WTC11 (cell line): ENCODE measurements at regions not wholly inside any gene's neighbourhood (a gene's known extent, or its start where the extent isn't known, plus 50 kb on each side); places are given as distances from the start of the nearest gene placed in this dataset.

ENCODE experiments used
- ATAC-seq: fragments of 200-7000 bp; cut with Tn5 transposase; 2 replicates; pipeline ENCODE4 v1.10.0; 2021; ENCODE audit warnings: mild to moderate bottlenecking, moderate library complexity
- CTCF ChIA-PET: fragments of 300-600 bp; sonication (Branson Sonifier 250); formaldehyde crosslinking; loops from one replicate; lab custom pipeline; 2021; ENCODE audit warnings: antibody characterized with exemption; lab: Charles Lee
- POLR2A ChIA-PET: fragments of 350-600 bp; sonication (Branson Sonifier 250); formaldehyde crosslinking; loops from one replicate; lab custom pipeline; 2021; ENCODE audit warnings: antibody characterized with exemption; lab: Charles Lee
- DNase-seq: peaks from one replicate; pipeline ENCODE4 v3.0.0; 2021; ENCODE audit warnings: low spot score
- H3K27ac Mint-ChIP-seq: 2 replicates; pipeline ENCODE4 v1.8.0; 2021; ENCODE audit warnings: mixed read lengths
- H3K27me3 Mint-ChIP-seq: 2 replicates; pipeline ENCODE4 v1.8.0; 2021; ENCODE audit warnings: low read depth, mild to moderate bottlenecking, moderate library complexity, mixed read lengths
- H3K36me3 Mint-ChIP-seq: 2 replicates; pipeline ENCODE4 v1.8.0; 2021; ENCODE audit warnings: mixed read lengths
- H3K4me1 Mint-ChIP-seq: 2 replicates; pipeline ENCODE4 v1.8.0; 2022; ENCODE audit warnings: mixed read lengths
- H3K4me3 Mint-ChIP-seq: 2 replicates; pipeline ENCODE4 v1.8.0; 2021; ENCODE audit warnings: mild to moderate bottlenecking, moderate library complexity, mixed read lengths
- H3K9me3 Mint-ChIP-seq: 2 replicates; pipeline ENCODE4 v1.8.0; 2021; ENCODE audit warnings: mixed read lengths
- CREM ChIP-seq: sonication (generic); formaldehyde crosslinking; IDR thresholded peaks from 2 replicates; pipeline ENCODE4 v1.8.1; 2022; ENCODE audit warnings: mild to moderate bottlenecking, missing genetic modification reagents, moderate library complexity
- E2F5 ChIP-seq: sonication (generic); formaldehyde crosslinking; IDR thresholded peaks from 2 replicates; pipeline ENCODE4 v1.8.1; 2022; ENCODE audit warnings: mild to moderate bottlenecking, moderate library complexity, missing genetic modification reagents
- ESRRA ChIP-seq: sonication (generic); formaldehyde crosslinking; IDR thresholded peaks from 2 replicates; pipeline ENCODE4 v1.8.1; 2022; ENCODE audit warnings: mild to moderate bottlenecking, missing genetic modification reagents, borderline replicate concordance
- KAT7 ChIP-seq: sonication (generic); formaldehyde crosslinking; IDR thresholded peaks from 2 replicates; pipeline ENCODE4 v1.8.1; 2023; ENCODE audit warnings: missing genetic modification reagents, mild to moderate bottlenecking, borderline replicate concordance
- MYBL2 ChIP-seq: sonication (generic); formaldehyde crosslinking; IDR thresholded peaks from 2 replicates; pipeline ENCODE4 v1.8.1; 2023; ENCODE audit warnings: mild to moderate bottlenecking, moderate library complexity, missing genetic modification reagents
- NR3C1 ChIP-seq: sonication (generic); formaldehyde crosslinking; conservative IDR thresholded peaks from 2 replicates; pipeline ENCODE4 v1.8.1; 2023; ENCODE audit warnings: low read depth, mild to moderate bottlenecking, missing genetic modification reagents
- PREB ChIP-seq: sonication (generic); formaldehyde crosslinking; IDR thresholded peaks from 2 replicates; pipeline ENCODE4 v1.8.1; 2022; ENCODE audit warnings: mild to moderate bottlenecking, missing genetic modification reagents, moderate library complexity, borderline replicate concordance
- ZNF281 ChIP-seq: sonication (generic); formaldehyde crosslinking; IDR thresholded peaks from 2 replicates; pipeline ENCODE4 v1.8.0; 2023; ENCODE audit warnings: mild to moderate bottlenecking, missing genetic modification reagents
- ZNF532 ChIP-seq: fragments of 250-450 bp; sonication (Bioruptor Pico); IDR thresholded peaks from 2 replicates; pipeline ENCODE4 v1.9.0; 2021; ENCODE audit warnings: mild to moderate bottlenecking, borderline replicate concordance
- ZSCAN18 ChIP-seq: fragments of 250-450 bp; sonication (Bioruptor Pico); IDR thresholded peaks from 2 replicates; pipeline ENCODE4 v2.1.2; 2022; ENCODE audit warnings: mild to moderate bottlenecking, moderate library complexity
- TF ChIP-seq, protein P1 (sequence below): sonication (generic); formaldehyde crosslinking; IDR thresholded peaks from 2 replicates; pipeline ENCODE4 v1.8.0; 2022; ENCODE audit warnings: mild to moderate bottlenecking, missing genetic modification reagents
- TF ChIP-seq, protein P2 (sequence below): sonication (generic); formaldehyde crosslinking; IDR thresholded peaks from 2 replicates; pipeline ENCODE4 v1.8.1; 2023; ENCODE audit warnings: mild to moderate bottlenecking, moderate library complexity, missing genetic modification reagents

DNA sequence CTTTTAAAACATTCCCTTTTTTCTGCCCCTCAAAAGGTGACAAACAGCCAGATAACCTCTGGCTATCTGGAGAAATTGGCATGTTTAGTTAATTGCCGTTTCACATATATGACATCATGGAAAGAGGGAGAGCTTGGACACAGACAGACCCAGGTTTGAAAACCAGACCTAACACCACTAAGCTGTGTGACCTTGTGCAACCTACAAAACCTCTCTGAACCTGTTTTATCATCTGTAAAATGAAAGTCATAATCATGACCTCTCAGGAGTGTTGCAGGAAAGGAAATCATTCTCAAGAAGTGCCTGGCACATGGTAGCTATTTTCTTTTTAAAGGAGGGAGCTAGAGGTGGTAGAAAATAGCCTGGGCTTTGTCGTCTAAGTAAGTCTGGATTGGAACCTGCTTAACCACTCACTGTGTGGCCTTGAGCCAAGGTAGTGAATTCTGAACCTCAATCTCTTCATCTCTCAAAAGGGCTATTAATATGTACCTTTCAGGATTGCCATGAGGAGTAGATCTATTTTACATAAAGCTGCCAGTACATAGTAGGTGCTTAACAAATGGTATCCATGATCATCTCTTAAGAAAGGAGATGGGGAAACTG lies 363.5 kb downstream of the BCOR start:
- no peaks in the 10 kb centered on the region for H3K36me3 Mint-ChIP-seq
- H3K27ac Mint-ChIP-seq: no peak overlapping the region
- H3K27me3 Mint-ChIP-seq: peaks cover 3% of the 10 kb centered on the region; the same call in 1 of the 2 replicates
- peaks cover 26% of the 10 kb centered on the region for H3K4me1 Mint-ChIP-seq
- CTCF ChIA-PET: interaction anchor here (0.6 kb wide), 1 partner anchor 1596 kb away, joined by 6 read pairs; no protein-coding TSS in a partner anchor
- H3K4me3 Mint-ChIP-seq: no peak overlapping the region
- H3K9me3 Mint-ChIP-seq: no peaks in the 10 kb centered on the region
- POLR2A ChIA-PET: no interaction called here
- TF ChIP-seq ZNF532: no peak
- ATAC-seq (no peak), DNase-seq (no peak)

DNA sequence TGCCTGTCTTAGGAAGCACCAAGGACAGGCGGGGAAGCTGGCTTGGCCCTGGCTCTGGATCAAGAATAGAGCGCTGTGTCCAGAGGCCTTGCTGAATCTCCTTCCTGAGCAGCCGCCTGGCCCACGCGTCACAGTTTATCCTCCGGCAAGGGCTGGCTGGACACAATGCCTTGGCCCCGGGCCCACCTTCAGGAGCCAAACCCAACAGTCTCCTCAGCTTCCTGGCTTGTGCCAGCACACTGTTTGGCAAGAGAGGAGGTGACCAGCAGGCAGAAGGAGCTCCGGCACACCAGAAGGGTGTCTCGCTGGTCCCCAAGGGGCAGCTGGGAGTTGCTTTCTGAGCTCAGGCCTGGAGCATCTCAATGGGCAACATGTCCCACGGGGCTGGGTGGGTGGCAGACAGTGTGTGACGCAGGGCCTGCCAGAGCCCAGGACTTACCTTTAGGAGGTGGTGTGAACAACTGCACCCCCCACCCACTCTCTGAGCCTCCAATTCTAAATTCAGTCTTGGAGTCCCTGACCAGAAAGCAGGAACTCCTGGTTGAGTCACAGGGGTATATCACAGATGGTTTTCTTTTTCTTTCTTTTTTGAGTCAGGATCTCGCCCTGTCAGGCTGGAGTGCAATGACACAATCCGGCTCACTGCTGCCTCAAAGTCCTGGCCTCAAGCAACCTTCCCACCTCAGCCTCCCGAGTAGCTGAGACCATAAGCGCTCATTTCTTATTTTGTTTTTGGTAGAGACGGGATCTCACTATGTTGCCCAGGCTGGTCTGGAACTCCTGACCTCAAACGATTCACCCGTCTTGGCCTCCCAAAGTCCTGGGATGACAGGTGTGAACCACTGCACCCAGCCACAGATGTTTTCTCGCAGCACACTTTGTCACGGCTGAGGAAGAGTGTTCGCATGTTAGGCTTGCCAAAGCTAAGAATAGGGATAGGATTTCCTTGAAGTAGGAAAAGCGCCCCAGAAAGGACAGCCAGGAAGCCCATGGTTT lies 361.2 kb downstream of the BCOR start:
- Mint-ChIP-seq H3K4me3 (no peak overlapping the region), H3K9me3 (no peaks in the 10 kb centered on the region), H3K27ac (no peak overlapping the region), H3K4me1 (peaks cover 13% of the 10 kb centered on the region), H3K27me3 (peaks cover 3% of the 10 kb centered on the region; the same call in 1 of the 2 replicates), H3K36me3 (no peaks in the 10 kb centered on the region)
- CTCF ChIA-PET: no interaction called here
- no peak for DNase-seq
- no peak for ATAC-seq
- POLR2A ChIA-PET: interaction anchor here (0.6 kb wide), 1 partner anchor 249 kb away, joined by 4 read pairs; no protein-coding TSS in a partner anchor
- TF ChIP-seq ESRRA (CRISPR knock-in tag) (no peak), PREB (CRISPR knock-in tag) (no peak), ZNF281 (CRISPR knock-in tag) (no peak), NR3C1 (no peak), CREM (CRISPR knock-in tag) (no peak), KAT7 (CRISPR knock-in tag) (no peak), ZSCAN18 (no peak), MYBL2 (CRISPR knock-in tag) (no peak), E2F5 (CRISPR knock-in tag) (no peak)
- TF ChIP-seq, protein P1, sequence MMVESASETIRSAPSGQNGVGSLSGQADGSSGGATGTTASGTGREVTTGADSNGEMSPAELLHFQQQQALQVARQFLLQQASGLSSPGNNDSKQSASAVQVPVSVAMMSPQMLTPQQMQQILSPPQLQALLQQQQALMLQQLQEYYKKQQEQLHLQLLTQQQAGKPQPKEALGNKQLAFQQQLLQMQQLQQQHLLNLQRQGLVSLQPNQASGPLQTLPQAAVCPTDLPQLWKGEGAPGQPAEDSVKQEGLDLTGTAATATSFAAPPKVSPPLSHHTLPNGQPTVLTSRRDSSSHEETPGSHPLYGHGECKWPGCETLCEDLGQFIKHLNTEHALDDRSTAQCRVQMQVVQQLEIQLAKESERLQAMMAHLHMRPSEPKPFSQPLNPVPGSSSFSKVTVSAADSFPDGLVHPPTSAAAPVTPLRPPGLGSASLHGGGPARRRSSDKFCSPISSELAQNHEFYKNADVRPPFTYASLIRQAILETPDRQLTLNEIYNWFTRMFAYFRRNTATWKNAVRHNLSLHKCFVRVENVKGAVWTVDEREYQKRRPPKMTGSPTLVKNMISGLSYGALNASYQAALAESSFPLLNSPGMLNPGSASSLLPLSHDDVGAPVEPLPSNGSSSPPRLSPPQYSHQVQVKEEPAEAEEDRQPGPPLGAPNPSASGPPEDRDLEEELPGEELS (CRISPR knock-in tag): no peak
- TF ChIP-seq, protein P2, sequence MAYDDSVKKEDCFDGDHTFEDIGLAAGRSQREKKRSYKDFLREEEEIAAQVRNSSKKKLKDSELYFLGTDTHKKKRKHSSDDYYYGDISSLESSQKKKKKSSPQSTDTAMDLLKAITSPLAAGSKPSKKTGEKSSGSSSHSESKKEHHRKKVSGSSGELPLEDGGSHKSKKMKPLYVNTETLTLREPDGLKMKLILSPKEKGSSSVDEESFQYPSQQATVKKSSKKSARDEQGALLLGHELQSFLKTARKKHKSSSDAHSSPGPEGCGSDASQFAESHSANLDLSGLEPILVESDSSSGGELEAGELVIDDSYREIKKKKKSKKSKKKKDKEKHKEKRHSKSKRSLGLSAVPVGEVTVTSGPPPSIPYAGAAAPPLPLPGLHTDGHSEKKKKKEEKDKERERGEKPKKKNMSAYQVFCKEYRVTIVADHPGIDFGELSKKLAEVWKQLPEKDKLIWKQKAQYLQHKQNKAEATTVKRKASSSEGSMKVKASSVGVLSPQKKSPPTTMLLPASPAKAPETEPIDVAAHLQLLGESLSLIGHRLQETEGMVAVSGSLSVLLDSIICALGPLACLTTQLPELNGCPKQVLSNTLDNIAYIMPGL (CRISPR knock-in tag): no peak
